ENCODE measurements at regions not wholly inside any gene's neighbourhood (a gene's known extent, or its start where the extent isn't known, plus 50 kb on each side); places are given as distances from the start of the nearest gene placed in this dataset.
A peak's percentile ranks its signal among the peaks of the same experiment; 100 is the strongest.
"Not testable (repeated sequence)": the region's sequence is repeated elsewhere in the genome, so short reads cannot be mapped to it uniquely, and the experiment has no call there.

DNA sequence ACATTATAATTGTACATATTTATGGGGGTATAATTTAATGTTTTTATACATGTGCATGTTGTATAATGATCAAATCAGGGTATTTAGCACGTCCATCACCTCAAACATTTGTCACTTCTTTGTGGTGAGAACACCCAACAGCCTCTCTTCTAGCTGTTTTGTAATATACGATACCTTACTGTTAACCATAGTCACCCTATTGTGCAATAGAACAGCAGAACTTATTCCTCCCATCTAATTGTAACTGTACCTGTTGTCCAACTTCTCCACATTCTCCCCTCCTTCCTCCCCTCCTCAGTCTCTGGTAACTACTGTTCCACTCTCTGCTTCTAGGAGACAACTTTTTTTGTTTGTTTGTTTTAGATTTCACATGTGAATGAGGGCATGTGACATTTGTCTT, 197.0 kb upstream of the PKP2 start:
- Histone ChIP-seq H3K9ac (no peak overlapping the region), H3K4me3 (no peak overlapping the region), H3K79me2 (ENCODE audit: low read depth) (no peaks in the 10 kb centered on the region), H4K20me1 (ENCODE audit: low read depth) (no peaks in the 10 kb centered on the region), H3K9me3 (ENCODE audit: low read depth) (no peaks in the 10 kb centered on the region), H3F3A (ENCODE audit: low read depth) (no peaks in the 10 kb centered on the region), H3K4me1 (no peaks in the 10 kb centered on the region), H2AFZ (replicated peaks) (peak overlapping the region; percentile 34), H3K27me3 (no peaks in the 10 kb centered on the region), H3K36me3 (no peaks in the 10 kb centered on the region), H3K4me2 (no peak overlapping the region), H3K27ac (no peak overlapping the region)
- H3K36me3 Mint-ChIP-seq: no peaks in the 10 kb centered on the region
- H3K27me3 Mint-ChIP-seq (ENCODE audit: insufficient read depth, low read depth): no peaks in the 10 kb centered on the region
- no peaks in the 10 kb centered on the region for H3K9me3 Mint-ChIP-seq
- H3K4me1 Mint-ChIP-seq: no peaks in the 10 kb centered on the region
- no peak overlapping the region for H3K4me3 Mint-ChIP-seq
- no peak for TF ChIP-seq EZH2 (IDR thresholded peaks at IDR 0.05)
- TF ChIP-seq, protein P1, sequence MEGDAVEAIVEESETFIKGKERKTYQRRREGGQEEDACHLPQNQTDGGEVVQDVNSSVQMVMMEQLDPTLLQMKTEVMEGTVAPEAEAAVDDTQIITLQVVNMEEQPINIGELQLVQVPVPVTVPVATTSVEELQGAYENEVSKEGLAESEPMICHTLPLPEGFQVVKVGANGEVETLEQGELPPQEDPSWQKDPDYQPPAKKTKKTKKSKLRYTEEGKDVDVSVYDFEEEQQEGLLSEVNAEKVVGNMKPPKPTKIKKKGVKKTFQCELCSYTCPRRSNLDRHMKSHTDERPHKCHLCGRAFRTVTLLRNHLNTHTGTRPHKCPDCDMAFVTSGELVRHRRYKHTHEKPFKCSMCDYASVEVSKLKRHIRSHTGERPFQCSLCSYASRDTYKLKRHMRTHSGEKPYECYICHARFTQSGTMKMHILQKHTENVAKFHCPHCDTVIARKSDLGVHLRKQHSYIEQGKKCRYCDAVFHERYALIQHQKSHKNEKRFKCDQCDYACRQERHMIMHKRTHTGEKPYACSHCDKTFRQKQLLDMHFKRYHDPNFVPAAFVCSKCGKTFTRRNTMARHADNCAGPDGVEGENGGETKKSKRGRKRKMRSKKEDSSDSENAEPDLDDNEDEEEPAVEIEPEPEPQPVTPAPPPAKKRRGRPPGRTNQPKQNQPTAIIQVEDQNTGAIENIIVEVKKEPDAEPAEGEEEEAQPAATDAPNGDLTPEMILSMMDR (IDR thresholded peaks at IDR 0.05): no peak
- no peak for TF ChIP-seq EZH2phosphoT487 (IDR thresholded peaks at IDR 0.05)
- no peak for DNase-seq (ENCODE audit: low spot score)
- no peak overlapping the region for H3K27ac Mint-ChIP-seq

DNA sequence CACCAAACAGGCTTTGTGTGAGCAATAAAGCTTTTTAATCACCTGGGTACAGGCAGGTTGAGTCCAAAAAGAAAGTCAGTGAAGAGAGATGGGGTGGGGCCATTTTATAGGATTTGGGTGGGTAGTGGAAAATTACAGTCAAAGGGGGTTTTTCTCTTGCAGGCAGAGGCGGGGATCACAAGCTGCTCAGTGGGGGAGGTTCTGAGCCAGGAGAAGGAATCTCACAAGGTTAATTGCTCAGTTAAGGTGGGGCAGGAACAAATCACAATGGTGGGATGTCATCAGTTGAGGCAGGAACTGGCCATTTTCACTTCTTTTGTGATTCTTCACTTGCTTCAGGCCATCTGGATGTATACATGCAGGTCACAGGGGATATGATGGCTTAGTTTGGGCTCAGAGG, 191.3 kb upstream of the PKP2 start:
- H2AFZ ChIP-seq (replicated peaks); H3K4me3 ChIP-seq; H3K36me3 Mint-ChIP-seq; H3K9me3 Mint-ChIP-seq; H3K36me3 ChIP-seq; H4K20me1 ChIP-seq (ENCODE audit: low read depth); H3K27ac Mint-ChIP-seq; H3K4me3 Mint-ChIP-seq; H3K27me3 ChIP-seq; H3K27ac ChIP-seq; H3K27me3 Mint-ChIP-seq (ENCODE audit: insufficient read depth, low read depth); H3K9me3 ChIP-seq (ENCODE audit: low read depth); H3K79me2 ChIP-seq (ENCODE audit: low read depth); H3K4me1 ChIP-seq; H3K4me1 Mint-ChIP-seq; H3F3A ChIP-seq (ENCODE audit: low read depth); H3K4me2 ChIP-seq; H3K9ac ChIP-seq; DNase-seq (ENCODE audit: low spot score): not testable (repeated sequence)

DNA sequence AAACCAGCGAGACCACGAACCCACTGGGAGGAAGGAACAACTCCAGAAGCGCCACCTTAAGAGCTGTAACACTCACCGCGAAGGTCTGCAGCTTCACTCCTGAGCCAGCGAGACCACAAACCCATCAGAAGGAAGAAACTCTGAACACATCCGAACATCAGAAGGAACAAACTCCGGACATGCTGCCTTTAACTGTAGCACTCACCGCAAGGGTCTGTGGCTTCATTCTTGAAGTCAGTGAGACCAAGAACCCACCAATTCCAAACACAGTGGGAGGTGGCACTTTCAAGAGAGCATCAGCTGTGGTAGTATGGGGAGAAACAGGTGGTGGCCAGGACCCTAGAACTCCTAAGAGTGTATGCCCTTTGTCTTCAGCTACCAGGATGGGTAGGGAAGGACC, 179.8 kb upstream of the PKP2 start:
- not testable (repeated sequence) for H3K27me3 Mint-ChIP-seq (ENCODE audit: insufficient read depth, low read depth)

DNA sequence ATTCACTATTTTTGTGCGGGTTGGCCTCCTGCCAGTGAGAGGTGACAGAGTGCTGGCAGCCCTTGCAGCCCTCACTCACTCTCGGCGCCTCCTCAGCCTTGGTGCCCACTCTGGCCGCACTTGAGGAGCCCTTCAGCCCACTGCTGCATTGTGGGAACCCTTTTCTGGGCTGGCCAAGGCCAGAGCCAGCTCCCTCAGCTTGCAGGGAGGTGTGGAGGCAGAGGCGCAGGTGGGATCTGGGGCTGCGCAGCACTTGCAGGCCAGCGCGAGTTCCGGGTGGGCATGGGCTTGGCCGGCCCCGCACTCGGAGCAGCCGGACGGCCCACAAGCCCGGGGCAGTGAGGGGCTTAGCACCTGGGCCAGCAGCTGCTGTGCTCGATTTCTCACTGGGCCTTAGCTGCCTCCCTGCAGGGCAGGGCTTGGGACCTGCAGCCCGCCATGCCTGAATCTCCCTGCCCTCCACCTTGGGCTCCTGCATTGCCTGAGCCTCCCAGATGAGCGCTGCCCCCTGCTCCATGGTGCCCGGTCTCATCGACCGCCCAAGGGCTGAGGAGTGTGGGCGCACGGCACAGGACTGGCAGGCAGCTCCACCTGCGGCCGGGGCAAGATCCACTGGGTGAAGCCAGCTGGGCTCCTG, 178.7 kb upstream of the PKP2 start:
- not testable (repeated sequence) for DNase-seq (ENCODE audit: low spot score); H3K79me2 ChIP-seq (ENCODE audit: low read depth); H3K9me3 Mint-ChIP-seq; H3K4me3 Mint-ChIP-seq; H3F3A ChIP-seq (ENCODE audit: low read depth); H3K27ac ChIP-seq; H3K4me3 ChIP-seq; H4K20me1 ChIP-seq (ENCODE audit: low read depth); H3K9ac ChIP-seq; H3K4me1 Mint-ChIP-seq; H3K4me2 ChIP-seq; H2AFZ ChIP-seq (replicated peaks); H3K9me3 ChIP-seq (ENCODE audit: low read depth); H3K27ac Mint-ChIP-seq; H3K27me3 ChIP-seq; H3K36me3 Mint-ChIP-seq; H3K4me1 ChIP-seq; H3K36me3 ChIP-seq; H3K27me3 Mint-ChIP-seq (ENCODE audit: insufficient read depth, low read depth)

More for the DNA sequence above, 179.8 kb upstream of the PKP2 start:
- H3K4me1 Mint-ChIP-seq; H3K36me3 Mint-ChIP-seq; DNase-seq (ENCODE audit: low spot score); H3K27me3 ChIP-seq; H3K4me1 ChIP-seq; H3F3A ChIP-seq (ENCODE audit: low read depth); H3K9me3 ChIP-seq (ENCODE audit: low read depth); H4K20me1 ChIP-seq (ENCODE audit: low read depth); H3K27ac Mint-ChIP-seq; H3K4me2 ChIP-seq; H3K4me3 ChIP-seq; H3K79me2 ChIP-seq (ENCODE audit: low read depth); H3K27ac ChIP-seq; H3K9ac ChIP-seq; H2AFZ ChIP-seq (replicated peaks); H3K4me3 Mint-ChIP-seq; H3K36me3 ChIP-seq; H3K9me3 Mint-ChIP-seq: not testable (repeated sequence)

DNA sequence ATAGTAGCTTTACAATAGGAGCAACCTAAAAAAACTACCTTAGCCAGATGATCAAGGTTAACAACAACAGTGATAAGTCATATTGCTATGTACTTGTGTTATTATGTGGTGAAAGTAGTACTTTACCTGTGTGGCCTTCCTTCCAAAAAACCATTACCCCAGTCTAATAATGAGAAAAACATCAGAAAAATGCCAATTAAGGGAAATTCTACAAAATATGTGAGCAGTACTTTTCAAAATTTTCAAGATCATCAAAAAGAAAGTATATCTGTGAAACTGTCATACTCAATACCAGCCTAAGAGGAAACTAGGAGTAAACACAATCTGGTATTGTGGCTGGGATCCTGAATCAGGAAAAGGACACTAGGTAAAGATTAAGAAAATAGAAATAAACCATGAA, 165.3 kb upstream of the PKP2 start:
- no peaks in the 10 kb centered on the region for H3F3A ChIP-seq (ENCODE audit: low read depth)
- no peak overlapping the region for H3K27ac Mint-ChIP-seq
- no peak overlapping the region for H2AFZ ChIP-seq (replicated peaks)
- H3K79me2 ChIP-seq (ENCODE audit: low read depth): no peaks in the 10 kb centered on the region
- H3K4me1 Mint-ChIP-seq: no peaks in the 10 kb centered on the region
- no peaks in the 10 kb centered on the region for H3K36me3 ChIP-seq
- no peaks in the 10 kb centered on the region for H4K20me1 ChIP-seq (ENCODE audit: low read depth)
- no peak overlapping the region for H3K4me3 Mint-ChIP-seq
- H3K27ac ChIP-seq: no peak overlapping the region
- no peak overlapping the region for H3K4me3 ChIP-seq
- DNase-seq (ENCODE audit: low spot score): no peak
- H3K9me3 Mint-ChIP-seq: no peaks in the 10 kb centered on the region
- no peaks in the 10 kb centered on the region for H3K4me1 ChIP-seq
- H3K9me3 ChIP-seq (ENCODE audit: low read depth): no peaks in the 10 kb centered on the region
- no peak overlapping the region for H3K4me2 ChIP-seq
- H3K36me3 Mint-ChIP-seq: no peaks in the 10 kb centered on the region
- no peak overlapping the region for H3K9ac ChIP-seq
- H3K27me3 Mint-ChIP-seq (ENCODE audit: insufficient read depth, low read depth): no peaks in the 10 kb centered on the region
- TF ChIP-seq EZH2phosphoT487 (IDR thresholded peaks at IDR 0.05) (no peak), EZH2 (IDR thresholded peaks at IDR 0.05) (no peak)
- TF ChIP-seq, protein P1 (IDR thresholded peaks at IDR 0.05): no peak
- no peaks in the 10 kb centered on the region for H3K27me3 ChIP-seq

Measured in neural progenitor cell (in vitro differentiated cells).